SU-DHL-6 (cell line): ENCODE measurements at regions not wholly inside any gene's neighbourhood (a gene's known extent, or its start where the extent isn't known, plus 50 kb on each side); places are given as distances from the start of the nearest gene placed in this dataset.
A peak's percentile ranks its signal among the peaks of the same experiment; 100 is the strongest.

ENCODE experiments used
- H2AFZ ChIP-seq: fragments of 200-600 bp; sonication (generic); 2 replicates; pipeline ENCODE4 v1.6.1; 2014; ENCODE audit warnings: low read depth, mild to moderate bottlenecking, moderate library complexity, mixed read lengths, antibody characterized with exemption, low read length; ENCODE audit not compliant: severe bottlenecking
- H3F3A ChIP-seq: fragments of 200-600 bp; shearing (Covaris generic); 2 replicates; pipeline ENCODE4 v1.6.0; 2016; ENCODE audit warnings: antibody characterized with exemption, mild to moderate bottlenecking; ENCODE audit not compliant: insufficient read depth
- H3K27ac ChIP-seq: fragments of 200-600 bp; sonication (generic); 2 replicates; pipeline ENCODE4 v1.5.1; 2016; ENCODE audit warnings: low read depth, mild to moderate bottlenecking, low read length, moderate library complexity, mixed read lengths
- H3K27me3 ChIP-seq: fragments of 200-600 bp; sonication (generic), shearing (Covaris generic); 2 replicates; pipeline ENCODE4 v1.6.0; 2014; ENCODE audit warnings: mild to moderate bottlenecking, low read length
- H3K36me3 ChIP-seq: fragments of 200-600 bp; sonication (generic); 2 replicates; pipeline ENCODE4 v1.6.1; 2014; ENCODE audit warnings: mild to moderate bottlenecking, low read length, mixed read lengths
- H3K4me2 ChIP-seq: fragments of 300-600, 200-600 bp; shearing (Covaris generic), sonication (generic); 2 replicates; pipeline ENCODE4 v1.6.0; 2014; ENCODE audit warnings: low read length, low read depth, mild to moderate bottlenecking; ENCODE audit not compliant: poor library complexity, severe bottlenecking
- H3K4me3 ChIP-seq: fragments of 200-600 bp; sonication (generic); 2 replicates; pipeline ENCODE4 v1.5.1; 2014; ENCODE audit warnings: antibody characterized with exemption, low read length, mild to moderate bottlenecking, mixed read lengths; ENCODE audit not compliant: insufficient read depth, poor library complexity, severe bottlenecking
- H3K79me2 ChIP-seq: fragments of 200-600 bp; sonication (generic); 2 replicates; pipeline ENCODE4 v1.6.1; 2014; ENCODE audit warnings: mild to moderate bottlenecking, low read length, moderate library complexity; ENCODE audit not compliant: insufficient read depth
- H3K9ac ChIP-seq: fragments of 200-600 bp; sonication (generic); 2 replicates; pipeline ENCODE4 v1.7.0; 2014; ENCODE audit warnings: mild to moderate bottlenecking, low read length
- H3K9me2 ChIP-seq: fragments of 200-600 bp; sonication (generic); replicated peaks from 2 replicates; pipeline ENCODE4 v1.6.1; 2014; ENCODE audit warnings: low read length; ENCODE audit not compliant: insufficient read depth
- H3K9me3 ChIP-seq: fragments of 200-600 bp; sonication (generic); 2 replicates; pipeline ENCODE4 v1.6.1; 2014; ENCODE audit warnings: low read length, mixed read lengths; ENCODE audit not compliant: insufficient read depth
- H4K20me1 ChIP-seq: fragments of 200-600 bp; sonication (generic); 2 replicates; pipeline ENCODE4 v1.6.1; 2014; ENCODE audit warnings: low read depth, mild to moderate bottlenecking, antibody characterized with exemption, low read length, moderate library complexity, mixed read lengths
- CTCF ChIP-seq: fragments of 200-600 bp; sonication (generic); IDR thresholded peaks from one replicate; pipeline ENCODE4 v1.5.1; 2017; ENCODE audit warnings: antibody characterized with exemption, mild to moderate bottlenecking, low read length, moderate library complexity; ENCODE audit not compliant: insufficient read depth, poor library complexity, severe bottlenecking
- EZH2phosphoT487 ChIP-seq: fragments of 200-600 bp; sonication (generic), shearing (Covaris generic); conservative IDR thresholded peaks from 2 replicates; pipeline ENCODE4 v1.6.1; 2018; ENCODE audit warnings: mild to moderate bottlenecking, antibody characterized with exemption, low read length, moderate library complexity, mixed read lengths

DNA sequence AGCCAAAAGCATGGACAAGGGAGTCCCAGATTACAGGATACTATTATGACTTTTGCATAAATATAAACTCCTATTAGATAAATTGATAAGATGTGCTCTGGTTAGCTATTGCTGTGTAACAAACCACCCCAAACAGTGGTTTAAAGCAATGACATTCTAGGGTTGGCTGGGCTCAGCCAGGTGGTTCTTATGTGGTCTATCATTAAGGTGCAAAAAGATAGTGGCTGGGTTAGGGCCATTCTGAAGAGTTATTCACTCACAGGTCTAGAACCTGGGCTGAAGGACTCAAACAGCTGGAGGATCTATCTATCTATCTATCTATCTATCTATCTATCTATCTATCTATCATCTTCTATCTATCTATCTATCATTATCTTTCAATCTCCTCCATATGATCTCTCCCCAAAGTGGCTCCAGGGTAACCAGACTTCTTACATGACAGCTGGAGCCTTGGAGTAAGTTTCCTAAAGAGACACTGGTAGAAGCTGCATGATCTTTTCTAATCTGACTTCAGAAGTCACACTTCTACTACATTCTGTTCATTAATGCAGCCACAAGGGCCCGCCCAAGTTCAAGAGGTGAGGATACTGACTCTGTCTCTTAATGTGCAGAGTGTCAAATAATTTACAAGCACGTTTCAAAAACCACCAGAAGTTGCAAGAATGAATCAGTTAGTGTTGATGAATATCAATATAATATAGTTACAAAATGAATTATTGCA is 74.9 kb upstream of the XCR1 start:
- Histone ChIP-seq H3K27ac (no peak overlapping the region), H3K4me3 (no peak overlapping the region), H3F3A (no peaks in the 10 kb centered on the region), H3K79me2 (no peaks in the 10 kb centered on the region), H3K9me3 (no peaks in the 10 kb centered on the region), H3K9me2 (no peaks in the 10 kb centered on the region), H3K27me3 (no peaks in the 10 kb centered on the region), H3K36me3 (no peaks in the 10 kb centered on the region), H2AFZ (no peak overlapping the region), H4K20me1 (no peaks in the 10 kb centered on the region), H3K9ac (no peak overlapping the region), H3K4me2 (no peak overlapping the region)
- TF ChIP-seq CTCF: no peak
- no peak for TF ChIP-seq EZH2phosphoT487

DNA sequence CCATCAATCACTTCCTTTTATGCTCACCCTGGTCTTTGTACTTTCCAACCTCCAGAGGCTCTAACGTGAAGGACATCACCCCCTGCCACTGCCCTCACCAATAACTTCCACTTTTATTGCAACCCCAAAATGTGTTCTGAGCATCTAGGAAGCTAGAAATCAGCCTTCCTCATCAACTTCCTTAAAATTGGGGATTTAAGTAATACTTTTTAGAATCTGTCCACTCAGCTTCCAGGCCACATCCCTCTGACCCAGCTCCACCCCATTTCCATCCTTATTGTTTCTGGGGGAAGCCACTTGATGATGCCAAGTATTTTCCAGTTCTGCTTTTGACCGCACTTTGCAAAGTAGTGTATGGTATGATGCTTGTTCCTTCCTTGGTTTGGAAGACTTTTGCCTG is 73.5 kb upstream of the XCR1 start:
- Histone ChIP-seq H3K36me3 (no peaks in the 10 kb centered on the region), H3K27me3 (no peaks in the 10 kb centered on the region), H3K27ac (no peak overlapping the region), H3F3A (no peaks in the 10 kb centered on the region), H2AFZ (no peak overlapping the region), H3K9me3 (no peaks in the 10 kb centered on the region), H3K79me2 (no peaks in the 10 kb centered on the region), H3K9ac (no peak overlapping the region), H3K9me2 (no peaks in the 10 kb centered on the region), H4K20me1 (no peaks in the 10 kb centered on the region), H3K4me3 (no peak overlapping the region), H3K4me2 (no peak overlapping the region)
- no peak for TF ChIP-seq CTCF
- no peak for TF ChIP-seq EZH2phosphoT487

- H3K4me2 ChIP-seq: peak overlapping the region; percentile 21
- no peak for TF ChIP-seq CTCF
- no peak for TF ChIP-seq EZH2phosphoT487
- H3K27ac ChIP-seq: no peak overlapping the region
- no peaks in the 10 kb centered on the region for H3F3A ChIP-seq
- no peaks in the 10 kb centered on the region for H4K20me1 ChIP-seq
- peak overlapping the region; percentile 3 for H2AFZ ChIP-seq
- no peak overlapping the region for H3K9ac ChIP-seq
- no peaks in the 10 kb centered on the region for H3K9me3 ChIP-seq
- no peaks in the 10 kb centered on the region for H3K9me2 ChIP-seq
- no peaks in the 10 kb centered on the region for H3K79me2 ChIP-seq
- no peak overlapping the region for H3K4me3 ChIP-seq
- no peaks in the 10 kb centered on the region for H3K27me3 ChIP-seq
- no peaks in the 10 kb centered on the region for H3K36me3 ChIP-seq
Observed at GRCh38 chr3:46098319-46098761, 71.1 kb upstream of the XCR1 start.
